Hepatocyte (in vitro differentiated cells): ENCODE measurements at regions not wholly inside any gene's neighbourhood (a gene's known extent, or its start where the extent isn't known, plus 50 kb on each side); places are given as distances from the start of the nearest gene placed in this dataset.
"Not testable (repeated sequence)": the region's sequence is repeated elsewhere in the genome, so short reads cannot be mapped to it uniquely, and the experiment has no call there.

Experiments used
- EZH2 ChIP-seq: fragments of 200-600 bp; sonication (generic); IDR thresholded peaks from 2 replicates; pipeline ENCODE4 v1.6.1; 2016; ENCODE audit warnings: antibody characterized with exemption, mild to moderate bottlenecking, borderline replicate concordance
- EZH2phosphoT487 ChIP-seq: fragments of 200-600 bp; sonication (generic); IDR thresholded peaks from one replicate; pipeline ENCODE4 v1.6.1; 2018; ENCODE audit warnings: antibody characterized with exemption, mild to moderate bottlenecking, low read depth, moderate library complexity; ENCODE audit not compliant: unreplicated experiment, severe bottlenecking

GRCh38 chr3:48101301-48101650 lies 85.1 kb upstream of the MAP4 start:
- not testable (repeated sequence) for TF ChIP-seq EZH2phosphoT487, EZH2
